Liver (tissue), 8 donors: ENCODE measurements at regions not wholly inside any gene's neighbourhood (a gene's known extent, or its start where the extent isn't known, plus 50 kb on each side); places are given as distances from the start of the nearest gene placed in this dataset.

ENCODE experiments used
- DNase-seq: peaks from one replicate; pipeline ENCODE4 v3.0.0-alpha.2; 2017; ENCODE audit warnings: low spot score
- H3K27ac ChIP-seq, 2 donors: one replicate each; pipeline ENCODE4 v1.7.0; 2013; ENCODE audit warnings: inconsistent platforms in 2 of 2, low read length in 2 of 2, control low read depth in 1 of 2, low read depth in 1 of 2, mild to moderate bottlenecking in 1 of 2
- H3K27me3 ChIP-seq, 4 donors: one replicate each; pipeline versions ENCODE4 v1.6.1 to v1.7.0; 2013; ENCODE audit warnings: low read length in 3 of 4, inconsistent platforms in 1 of 4, mild to moderate bottlenecking in 1 of 4, moderate library complexity in 1 of 4; ENCODE audit not compliant: control insufficient read depth in 4 of 4, insufficient read depth in 4 of 4
- H3K36me3 ChIP-seq, 4 donors: one replicate each; pipeline versions ENCODE4 v1.6.1 to v1.7.0; 2013; ENCODE audit warnings: low read length in 3 of 4, mild to moderate bottlenecking in 3 of 4, low read depth in 1 of 4, moderate library complexity in 1 of 4; ENCODE audit not compliant: control insufficient read depth in 4 of 4, insufficient read depth in 3 of 4
- H3K4me1 ChIP-seq, 4 donors: one replicate each; pipeline versions ENCODE4 v1.6.1 to v1.7.0; 2013; ENCODE audit warnings: low read length in 3 of 4, mild to moderate bottlenecking in 3 of 4, moderate library complexity in 1 of 4; ENCODE audit not compliant: control insufficient read depth in 4 of 4, insufficient read depth in 4 of 4
- H3K4me3 ChIP-seq, 3 donors: one replicate each; pipeline versions ENCODE4 v1.6.1 to v1.7.0; 2013; ENCODE audit warnings: low read length in 3 of 3, control low read depth in 1 of 3, low read depth in 1 of 3, mild to moderate bottlenecking in 1 of 3
- H3K9ac ChIP-seq, 2 donors: one replicate each; pipeline ENCODE4 v1.7.0; 2013; ENCODE audit warnings: low read length in 2 of 2, mild to moderate bottlenecking in 2 of 2, moderate library complexity in 2 of 2, control low read depth in 1 of 2, low read depth in 1 of 2
- H3K9me3 ChIP-seq, 4 donors: one replicate each; pipeline versions ENCODE4 v1.6.1 to v1.7.0; 2013; ENCODE audit warnings: low read length in 3 of 4; ENCODE audit not compliant: control insufficient read depth in 4 of 4
- EGR1 ChIP-seq, 2 donors: IDR thresholded peaks; 2 replicates each; pipeline ENCODE4 v1.6.1; 2016 to 2018; ENCODE audit warnings: antibody characterized with exemption in 2 of 2, low read depth in 2 of 2
- GABPA ChIP-seq, 2 donors: IDR thresholded peaks in 1 of 2; conservative IDR thresholded peaks in 1 of 2; 2 replicates each; pipeline ENCODE4 v1.6.1; 2016; ENCODE audit warnings: antibody characterized with exemption in 2 of 2, mild to moderate bottlenecking in 1 of 2, moderate library complexity in 1 of 2
- HNF4A ChIP-seq, 2 donors: conservative IDR thresholded peaks; 2 replicates each; pipeline ENCODE4 v1.6.1; 2016; ENCODE audit warnings: antibody characterized with exemption in 2 of 2, mild to moderate bottlenecking in 2 of 2
- HNF4G ChIP-seq: IDR thresholded peaks from 2 replicates; pipeline ENCODE4 v1.6.1; 2016; ENCODE audit warnings: antibody characterized with exemption
- JUND ChIP-seq, 2 donors: IDR thresholded peaks; 2 replicates each; pipeline ENCODE4 v1.6.1; 2016; ENCODE audit warnings: antibody characterized with exemption in 2 of 2
- SP1 ChIP-seq: IDR thresholded peaks from 2 replicates; pipeline ENCODE4 v1.6.1; 2018; ENCODE audit warnings: antibody characterized with exemption, mild to moderate bottlenecking
- TAF1 ChIP-seq: conservative IDR thresholded peaks from 2 replicates; pipeline ENCODE4 v1.6.1; 2016; ENCODE audit warnings: antibody characterized with exemption, mild to moderate bottlenecking
- YY1 ChIP-seq: IDR thresholded peaks from 2 replicates; pipeline ENCODE4 v1.6.1; 2016; ENCODE audit warnings: antibody characterized with exemption, mild to moderate bottlenecking
- WGBS: extraction: QIAGEN DNeasy Blood & Tissue Kit; methylation state at CpG from one replicate; pipeline ENCODE4 v1.1.7; 2013; 5-methylcytosine and 5-hydroxymethylcytosine counted together
- TF ChIP-seq, protein P1 (sequence below): IDR thresholded peaks from 2 replicates; pipeline ENCODE4 v1.6.1; 2016; ENCODE audit warnings: antibody characterized with exemption
- TF ChIP-seq, protein P2 (sequence below): IDR thresholded peaks from 2 replicates; pipeline ENCODE4 v1.6.1; 2016; ENCODE audit warnings: antibody characterized with exemption
- TF ChIP-seq, protein P3 (sequence below): IDR thresholded peaks from 2 replicates; pipeline ENCODE4 v1.6.1; 2016; ENCODE audit warnings: antibody characterized with exemption
- TF ChIP-seq, protein P4 (sequence below): fragments of 150-350 bp; IDR thresholded peaks from 2 replicates; pipeline ENCODE4 v1.5.1; 2017; ENCODE audit warnings: improper control_type of control experiment, low read depth, low read length; ENCODE audit not compliant: missing input control
- donor health status: healthy.
- donor health status: healthy.
- donor health status: healthy.
- donor health status: healthy.
- donor health status: healthy.

DNA sequence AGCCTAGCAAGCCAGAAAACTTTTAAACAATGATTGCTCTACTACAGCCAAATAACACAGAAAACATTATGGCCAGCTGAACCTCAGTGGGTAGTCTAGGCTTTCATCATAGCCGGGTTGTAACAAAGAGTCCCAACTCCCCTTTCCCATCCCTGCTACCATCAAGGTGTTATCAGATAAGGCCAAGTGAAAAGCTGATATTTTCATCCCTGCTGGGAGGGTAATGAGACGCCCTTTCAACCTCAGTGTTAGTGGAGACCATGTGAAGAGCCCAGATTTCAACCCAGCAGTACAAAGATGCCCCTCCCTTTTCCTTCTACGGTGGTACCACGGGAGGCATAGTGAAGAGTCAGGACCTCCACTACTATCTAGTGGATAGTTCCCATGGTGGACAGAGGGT is 433.7 kb downstream of the GPM6A start:
- no peak for TF ChIP-seq TAF1
- TF ChIP-seq JUND (IDR thresholded peaks at IDR 0.05) = no peak
- TF ChIP-seq, protein P1, sequence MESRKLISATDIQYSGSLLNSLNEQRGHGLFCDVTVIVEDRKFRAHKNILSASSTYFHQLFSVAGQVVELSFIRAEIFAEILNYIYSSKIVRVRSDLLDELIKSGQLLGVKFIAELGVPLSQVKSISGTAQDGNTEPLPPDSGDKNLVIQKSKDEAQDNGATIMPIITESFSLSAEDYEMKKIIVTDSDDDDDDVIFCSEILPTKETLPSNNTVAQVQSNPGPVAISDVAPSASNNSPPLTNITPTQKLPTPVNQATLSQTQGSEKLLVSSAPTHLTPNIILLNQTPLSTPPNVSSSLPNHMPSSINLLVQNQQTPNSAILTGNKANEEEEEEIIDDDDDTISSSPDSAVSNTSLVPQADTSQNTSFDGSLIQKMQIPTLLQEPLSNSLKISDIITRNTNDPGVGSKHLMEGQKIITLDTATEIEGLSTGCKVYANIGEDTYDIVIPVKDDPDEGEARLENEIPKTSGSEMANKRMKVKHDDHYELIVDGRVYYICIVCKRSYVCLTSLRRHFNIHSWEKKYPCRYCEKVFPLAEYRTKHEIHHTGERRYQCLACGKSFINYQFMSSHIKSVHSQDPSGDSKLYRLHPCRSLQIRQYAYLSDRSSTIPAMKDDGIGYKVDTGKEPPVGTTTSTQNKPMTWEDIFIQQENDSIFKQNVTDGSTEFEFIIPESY = no peak
- TF ChIP-seq HNF4G = no peak
- DNase-seq = no peak

DNA sequence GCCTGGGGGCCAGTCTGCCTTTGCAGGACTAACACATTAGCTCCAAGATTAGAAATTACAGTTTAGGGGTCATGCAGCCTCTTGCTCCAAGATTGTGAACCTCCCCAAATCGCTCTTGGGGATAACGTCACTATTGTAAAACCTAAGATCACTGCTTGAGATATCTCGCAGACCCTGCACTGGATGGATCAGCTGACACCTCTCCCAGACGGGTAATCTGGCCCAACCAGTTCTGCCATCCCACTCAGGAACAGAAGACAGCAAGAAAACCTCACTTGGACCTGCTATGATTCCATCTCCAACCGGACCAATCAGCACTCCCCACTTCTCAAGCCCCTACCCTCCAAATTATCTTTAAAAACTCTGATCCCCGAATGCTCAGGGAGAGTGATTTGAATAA is 431.2 kb downstream of the GPM6A start:
- Histone ChIP-seq H3K9me3 (no peaks in the 10 kb centered on the region), H3K4me3 (no peak overlapping the region), H3K36me3 (no peaks in the 10 kb centered on the region), H3K27ac (no peak overlapping the region), H3K4me1 (no peaks in the 10 kb centered on the region), H3K27me3 (no peaks in the 10 kb centered on the region), H3K9ac (no peak overlapping the region)
- no peak for DNase-seq
- 57% methylated on average over 6 of the region's 6 CpGs for WGBS
- TF ChIP-seq, protein P2, sequence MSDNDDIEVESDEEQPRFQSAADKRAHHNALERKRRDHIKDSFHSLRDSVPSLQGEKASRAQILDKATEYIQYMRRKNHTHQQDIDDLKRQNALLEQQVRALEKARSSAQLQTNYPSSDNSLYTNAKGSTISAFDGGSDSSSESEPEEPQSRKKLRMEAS = no peak
- TF ChIP-seq TAF1 (no peak), GABPA (IDR thresholded peaks at IDR 0.05 in 1 of 2, conservative IDR thresholded peaks at IDR 0.05 in 1 of 2) (no peak), EGR1 (IDR thresholded peaks at IDR 0.05; ENCODE audit: low read depth in 2 of 2) (no peak), HNF4G (no peak), HNF4A (conservative IDR thresholded peaks at IDR 0.05) (no peak), YY1 (no peak), SP1 (no peak)
- TF ChIP-seq, protein P3, sequence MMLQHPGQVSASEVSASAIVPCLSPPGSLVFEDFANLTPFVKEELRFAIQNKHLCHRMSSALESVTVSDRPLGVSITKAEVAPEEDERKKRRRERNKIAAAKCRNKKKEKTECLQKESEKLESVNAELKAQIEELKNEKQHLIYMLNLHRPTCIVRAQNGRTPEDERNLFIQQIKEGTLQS = no peak
- TF ChIP-seq, protein P1 = no peak

More for the DNA sequence above, 433.7 kb downstream of the GPM6A start:
- Histone ChIP-seq H3K4me3 (no peak overlapping the region), H3K4me1 (no peaks in the 10 kb centered on the region), H3K27ac (no peak overlapping the region), H3K36me3 (no peaks in the 10 kb centered on the region), H3K27me3 (no peaks in the 10 kb centered on the region), H3K9me3 (no peaks in the 10 kb centered on the region), H3K9ac (no peak overlapping the region)
- 45% methylated on average over 4 of the region's 4 CpGs for WGBS

DNA sequence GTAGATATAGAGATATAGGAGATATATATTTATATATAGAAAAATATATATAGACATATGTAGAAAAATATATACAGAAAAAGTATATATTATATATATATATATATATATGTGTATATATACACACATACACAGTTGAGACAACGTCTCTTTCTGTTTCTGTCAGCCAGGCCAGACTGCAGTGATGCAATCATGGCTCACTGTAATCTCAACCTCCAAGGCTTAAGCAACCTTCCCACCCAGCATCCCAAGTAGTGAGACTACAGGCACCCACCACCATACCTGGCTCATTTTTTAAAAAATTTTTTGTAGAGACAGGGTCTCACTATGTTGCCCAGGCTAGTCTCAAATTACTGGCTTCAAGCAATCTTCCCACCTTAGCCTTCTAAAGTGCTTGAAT is 426.3 kb downstream of the GPM6A start:
- no peak for TF ChIP-seq EGR1 (IDR thresholded peaks at IDR 0.05; ENCODE audit: low read depth in 2 of 2)
- TF ChIP-seq, protein P4, sequence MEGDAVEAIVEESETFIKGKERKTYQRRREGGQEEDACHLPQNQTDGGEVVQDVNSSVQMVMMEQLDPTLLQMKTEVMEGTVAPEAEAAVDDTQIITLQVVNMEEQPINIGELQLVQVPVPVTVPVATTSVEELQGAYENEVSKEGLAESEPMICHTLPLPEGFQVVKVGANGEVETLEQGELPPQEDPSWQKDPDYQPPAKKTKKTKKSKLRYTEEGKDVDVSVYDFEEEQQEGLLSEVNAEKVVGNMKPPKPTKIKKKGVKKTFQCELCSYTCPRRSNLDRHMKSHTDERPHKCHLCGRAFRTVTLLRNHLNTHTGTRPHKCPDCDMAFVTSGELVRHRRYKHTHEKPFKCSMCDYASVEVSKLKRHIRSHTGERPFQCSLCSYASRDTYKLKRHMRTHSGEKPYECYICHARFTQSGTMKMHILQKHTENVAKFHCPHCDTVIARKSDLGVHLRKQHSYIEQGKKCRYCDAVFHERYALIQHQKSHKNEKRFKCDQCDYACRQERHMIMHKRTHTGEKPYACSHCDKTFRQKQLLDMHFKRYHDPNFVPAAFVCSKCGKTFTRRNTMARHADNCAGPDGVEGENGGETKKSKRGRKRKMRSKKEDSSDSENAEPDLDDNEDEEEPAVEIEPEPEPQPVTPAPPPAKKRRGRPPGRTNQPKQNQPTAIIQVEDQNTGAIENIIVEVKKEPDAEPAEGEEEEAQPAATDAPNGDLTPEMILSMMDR = no peak
- TF ChIP-seq TAF1 = no peak
- TF ChIP-seq GABPA (IDR thresholded peaks at IDR 0.05 in 1 of 2, conservative IDR thresholded peaks at IDR 0.05 in 1 of 2) = no peak
- TF ChIP-seq YY1 = no peak
- TF ChIP-seq, protein P1 = no peak
- TF ChIP-seq, protein P2 = no peak
- TF ChIP-seq, protein P3 = no peak

More for the DNA sequence above, 426.3 kb downstream of the GPM6A start:
- Histone ChIP-seq H3K9ac (no peak overlapping the region), H3K4me3 (no peak overlapping the region), H3K4me1 (no peaks in the 10 kb centered on the region), H3K27me3 (no peaks in the 10 kb centered on the region), H3K36me3 (no peaks in the 10 kb centered on the region), H3K27ac (no peak overlapping the region), H3K9me3 (no peaks in the 10 kb centered on the region)
- WGBS = 63% methylated on average over 1 of the region's 1 CpG
- no peak for DNase-seq
